ENCODE measurements at regions not wholly inside any gene's neighbourhood (a gene's known extent, or its start where the extent isn't known, plus 50 kb on each side); places are given as distances from the start of the nearest gene placed in this dataset.

DNA sequence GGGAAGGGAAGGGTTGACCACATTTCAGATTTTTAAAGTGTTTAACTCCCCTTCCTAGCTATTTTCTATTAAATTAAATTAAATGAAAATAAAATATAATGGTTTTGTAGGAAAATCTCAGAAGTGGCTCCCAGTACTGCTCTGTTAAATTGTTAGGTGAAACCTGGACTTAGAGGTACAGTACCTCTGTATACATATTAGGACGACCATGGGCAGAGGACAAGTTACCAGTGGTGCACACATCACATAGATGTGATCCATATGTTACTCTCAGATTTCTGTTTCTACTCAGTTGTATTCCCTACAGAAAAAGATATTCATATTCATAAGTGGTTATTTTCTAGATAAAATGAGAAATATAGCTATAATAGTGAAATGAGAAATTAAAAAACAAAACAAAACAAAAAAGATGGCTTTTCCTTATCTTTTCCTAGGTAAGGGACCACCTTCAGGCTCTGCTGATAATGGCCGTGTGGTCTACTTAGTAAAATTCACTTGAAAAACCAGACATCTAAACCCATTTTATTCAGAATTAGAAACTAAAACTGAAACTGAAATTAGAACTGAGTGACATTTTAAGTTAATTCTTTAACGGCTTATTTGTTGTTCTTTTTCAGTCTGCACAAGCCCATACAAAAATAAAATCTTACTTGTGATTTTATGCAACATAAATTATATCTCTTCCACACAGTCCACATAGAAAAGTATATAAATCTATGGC lies 832.5 kb upstream of the CHAC2 start:
- Mint-ChIP-seq H3K36me3 (no peaks in the 10 kb centered on the region), H3K4me1 (peaks cover 8% of the 10 kb centered on the region), H3K27ac (no peak overlapping the region), H3K9me3 (peaks cover 3% of the 10 kb centered on the region), H3K4me3 (no peak overlapping the region), H3K27me3 (no peaks in the 10 kb centered on the region)
- no peak for DNase-seq

GRCh38 chr2:52934323-52934898 lies 833.2 kb upstream of the CHAC2 start:
- H3K36me3 Mint-ChIP-seq = no peaks in the 10 kb centered on the region
- H3K4me1 Mint-ChIP-seq = peaks cover 8% of the 10 kb centered on the region
- no peak overlapping the region for H3K27ac Mint-ChIP-seq
- H3K27me3 Mint-ChIP-seq = no peaks in the 10 kb centered on the region
- H3K9me3 Mint-ChIP-seq = peaks cover 3% of the 10 kb centered on the region
- no peak overlapping the region for H3K4me3 Mint-ChIP-seq
- no peak for DNase-seq

DNA sequence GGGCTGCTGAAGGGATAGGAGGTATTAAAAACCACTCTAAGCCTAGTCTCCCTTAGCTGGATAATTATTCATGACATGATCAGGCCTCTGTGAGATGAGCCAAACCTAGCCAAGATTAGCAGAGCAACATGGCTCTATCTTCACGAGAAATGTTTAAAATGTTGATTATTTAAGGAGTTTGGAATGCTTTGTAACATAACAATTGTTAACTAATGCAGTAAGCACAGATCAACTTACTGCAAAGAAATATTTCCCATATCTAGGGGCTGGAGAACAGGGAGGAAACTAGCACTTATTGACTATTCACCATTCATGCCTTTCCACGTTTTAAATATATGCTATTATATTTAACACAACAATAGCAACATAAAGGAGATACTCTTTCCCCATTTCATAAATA lies 833.7 kb upstream of the CHAC2 start:
- Mint-ChIP-seq H3K36me3 (no peaks in the 10 kb centered on the region), H3K4me1 (peaks cover 8% of the 10 kb centered on the region), H3K9me3 (peaks cover 3% of the 10 kb centered on the region), H3K4me3 (no peak overlapping the region), H3K27me3 (no peaks in the 10 kb centered on the region), H3K27ac (no peak overlapping the region)
- DNase-seq = no peak

DNA sequence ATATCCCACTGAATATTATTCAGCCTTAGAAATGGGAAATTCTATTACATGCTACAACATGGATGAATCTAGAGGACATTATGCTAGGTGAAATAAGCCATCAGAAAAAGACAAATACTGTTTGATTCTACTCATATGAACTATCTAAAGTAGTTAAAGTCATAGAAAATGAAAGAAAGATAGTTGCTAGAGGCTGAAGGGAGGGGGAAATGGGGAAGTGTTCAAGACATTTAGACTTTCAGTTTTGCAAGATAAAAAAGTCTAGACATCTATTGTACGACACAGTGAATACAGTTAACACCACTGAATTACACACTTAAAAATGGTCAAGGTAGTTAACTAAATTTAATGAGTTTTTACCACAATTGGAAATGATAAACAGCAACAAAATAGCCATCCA lies 835.9 kb upstream of the CHAC2 start:
- H3K4me3 Mint-ChIP-seq = no peak overlapping the region
- H3K27me3 Mint-ChIP-seq = no peaks in the 10 kb centered on the region
- H3K27ac Mint-ChIP-seq = no peak overlapping the region
- peaks cover 3% of the 10 kb centered on the region for H3K9me3 Mint-ChIP-seq
- H3K36me3 Mint-ChIP-seq = no peaks in the 10 kb centered on the region
- peaks cover 8% of the 10 kb centered on the region for H3K4me1 Mint-ChIP-seq
- no peak for DNase-seq

DNA sequence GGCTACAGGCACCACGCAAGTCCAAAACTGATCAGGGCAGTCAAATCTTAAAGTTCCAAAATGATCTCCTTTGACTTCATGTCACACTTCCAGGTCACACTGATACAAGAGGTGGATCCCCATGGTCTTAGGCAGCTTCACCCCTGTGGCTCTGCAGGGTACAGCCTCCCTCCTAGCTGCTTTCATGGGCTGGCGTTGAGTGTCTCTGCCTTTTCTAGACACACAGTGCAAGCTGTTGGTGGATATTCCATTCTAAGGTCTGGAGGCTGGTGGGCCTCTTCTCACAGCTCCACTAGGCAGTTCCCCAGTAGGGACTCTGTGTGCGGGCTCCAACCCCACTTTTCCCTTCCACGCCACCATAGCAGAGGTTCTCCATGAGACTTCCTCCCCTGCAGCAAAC lies 838.2 kb upstream of the CHAC2 start:
- Mint-ChIP-seq H3K4me3 (no peak overlapping the region), H3K36me3 (no peaks in the 10 kb centered on the region), H3K27ac (no peak overlapping the region), H3K27me3 (no peaks in the 10 kb centered on the region), H3K4me1 (peaks cover 4% of the 10 kb centered on the region), H3K9me3 (peaks cover 3% of the 10 kb centered on the region)
- DNase-seq = no peak

DNA sequence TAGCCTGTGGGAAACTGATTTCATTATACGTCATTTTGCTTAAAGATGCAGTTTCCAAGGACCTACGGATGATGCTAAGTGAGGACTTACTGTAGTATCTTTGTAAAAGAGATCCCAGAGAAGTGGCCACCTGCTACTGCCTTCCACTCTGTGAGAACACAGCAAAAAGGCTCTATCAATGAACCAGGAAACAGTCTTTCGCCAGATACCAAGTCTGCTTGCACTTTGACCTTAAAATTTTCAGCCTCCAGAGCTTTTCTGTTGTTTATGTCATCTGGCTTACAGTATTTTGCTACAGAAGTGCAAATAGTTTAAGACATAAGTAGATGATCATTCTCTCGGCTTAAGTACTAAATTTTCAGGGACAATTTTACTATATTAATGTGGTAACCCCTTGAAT lies 847.9 kb upstream of the CHAC2 start:
- Mint-ChIP-seq H3K27ac (no peak overlapping the region), H3K4me1 (no peaks in the 10 kb centered on the region), H3K9me3 (peaks cover 2% of the 10 kb centered on the region), H3K4me3 (no peak overlapping the region), H3K36me3 (no peaks in the 10 kb centered on the region), H3K27me3 (no peaks in the 10 kb centered on the region)
- DNase-seq = no peak

GRCh38 chr2:52918551-52918950 lies 849.1 kb upstream of the CHAC2 start:
- H3K4me3 Mint-ChIP-seq = no peak overlapping the region
- H3K9me3 Mint-ChIP-seq = no peaks in the 10 kb centered on the region
- H3K4me1 Mint-ChIP-seq = no peaks in the 10 kb centered on the region
- H3K27ac Mint-ChIP-seq = no peak overlapping the region
- H3K36me3 Mint-ChIP-seq = no peaks in the 10 kb centered on the region
- no peak for DNase-seq
- no peaks in the 10 kb centered on the region for H3K27me3 Mint-ChIP-seq

DNA sequence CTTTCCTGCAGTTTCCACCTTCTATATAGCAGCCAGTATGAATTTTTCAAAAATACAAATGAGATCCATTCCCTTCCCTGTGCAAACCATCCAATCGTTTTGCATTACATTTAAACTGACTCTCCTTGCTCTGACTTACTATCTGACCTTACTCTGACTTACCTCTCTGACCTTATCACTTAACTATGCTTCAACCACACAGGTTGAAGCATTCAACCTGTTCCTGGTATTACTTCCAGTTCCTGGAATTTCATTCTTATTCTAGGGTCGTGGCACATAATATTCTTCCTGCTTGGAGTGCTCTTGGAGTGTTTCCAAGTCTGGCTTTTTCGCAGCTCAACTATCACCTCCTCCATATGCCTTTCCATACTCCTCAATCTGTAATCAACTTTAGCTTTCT lies 850.6 kb upstream of the CHAC2 start:
- no peak overlapping the region for H3K4me3 Mint-ChIP-seq
- no peak overlapping the region for H3K27ac Mint-ChIP-seq
- H3K9me3 Mint-ChIP-seq = no peaks in the 10 kb centered on the region
- H3K27me3 Mint-ChIP-seq = no peaks in the 10 kb centered on the region
- H3K4me1 Mint-ChIP-seq = no peaks in the 10 kb centered on the region
- H3K36me3 Mint-ChIP-seq = no peaks in the 10 kb centered on the region
- no peak for DNase-seq

DNA sequence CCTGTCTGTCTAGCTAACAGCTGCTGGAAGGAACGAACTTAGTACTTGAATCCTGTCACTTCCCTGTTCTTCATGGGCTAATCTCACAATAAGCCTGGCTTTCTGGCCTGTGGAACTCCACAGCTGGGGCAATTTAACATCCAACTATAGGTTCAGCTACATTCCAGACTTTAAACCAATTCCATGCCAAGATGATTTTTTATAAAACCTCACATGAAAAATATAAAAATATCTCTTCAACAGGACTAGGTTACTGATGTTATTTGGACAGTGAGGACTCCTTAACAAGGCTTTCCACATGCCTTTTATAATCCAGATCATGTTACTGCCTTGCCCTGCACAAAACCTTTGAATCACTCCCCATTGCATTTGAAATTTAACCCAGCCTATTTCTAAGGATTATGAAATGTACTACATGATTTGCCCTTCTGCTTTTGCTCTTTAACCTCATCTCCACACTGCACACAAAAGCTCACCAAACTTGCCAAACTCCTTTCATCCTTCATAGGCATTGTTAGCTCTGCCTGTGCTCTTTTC lies 863.2 kb upstream of the CHAC2 start:
- H3K36me3 Mint-ChIP-seq = no peaks in the 10 kb centered on the region
- no peaks in the 10 kb centered on the region for H3K4me1 Mint-ChIP-seq
- peaks cover 16% of the 10 kb centered on the region for H3K9me3 Mint-ChIP-seq
- no peak for DNase-seq
- H3K27ac Mint-ChIP-seq = no peak overlapping the region
- H3K27me3 Mint-ChIP-seq = no peaks in the 10 kb centered on the region
- no peak overlapping the region for H3K4me3 Mint-ChIP-seq

DNA sequence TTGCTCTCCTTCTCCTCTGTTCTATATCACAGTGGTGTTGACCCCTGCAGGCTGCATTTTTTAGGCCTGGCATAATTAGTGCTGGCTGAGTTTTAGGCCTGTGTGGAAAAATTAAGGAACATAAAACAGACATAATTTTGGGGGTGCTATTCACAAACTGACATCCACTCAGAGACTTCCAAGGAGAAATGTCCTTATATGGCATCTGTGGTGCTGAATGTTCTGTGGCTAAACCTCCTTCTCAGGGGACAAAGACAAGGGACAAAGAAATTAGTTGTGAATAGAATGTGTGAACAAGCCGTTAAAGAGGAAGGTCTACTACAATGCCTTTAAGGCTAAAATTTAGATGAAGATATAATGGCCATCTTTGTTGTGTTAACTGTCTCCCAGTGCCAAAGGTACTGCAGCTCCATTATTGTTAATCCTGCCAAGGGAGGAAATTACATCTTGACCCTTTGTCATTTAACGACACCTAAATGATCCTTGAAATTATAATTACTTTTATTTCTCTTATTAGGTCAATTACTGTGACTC lies 870.0 kb upstream of the CHAC2 start:
- DNase-seq = no peak
- Mint-ChIP-seq H3K9me3 (peaks cover 21% of the 10 kb centered on the region), H3K4me1 (no peaks in the 10 kb centered on the region), H3K36me3 (no peaks in the 10 kb centered on the region), H3K27me3 (no peaks in the 10 kb centered on the region), H3K27ac (no peak overlapping the region), H3K4me3 (no peak overlapping the region)

GRCh38 chr2:52895726-52896340 lies 871.8 kb upstream of the CHAC2 start:
- Mint-ChIP-seq H3K9me3 (peaks cover 18% of the 10 kb centered on the region), H3K4me1 (no peaks in the 10 kb centered on the region), H3K4me3 (no peak overlapping the region), H3K27ac (no peak overlapping the region), H3K27me3 (no peaks in the 10 kb centered on the region), H3K36me3 (no peaks in the 10 kb centered on the region)
- no peak for DNase-seq

- no peaks in the 10 kb centered on the region for H3K4me1 Mint-ChIP-seq
- H3K27ac Mint-ChIP-seq = no peak overlapping the region
- no peak overlapping the region for H3K4me3 Mint-ChIP-seq
- H3K27me3 Mint-ChIP-seq = no peaks in the 10 kb centered on the region
- no peaks in the 10 kb centered on the region for H3K9me3 Mint-ChIP-seq
- no peak for DNase-seq
- H3K36me3 Mint-ChIP-seq = no peaks in the 10 kb centered on the region
Observed at GRCh38 chr2:52886556-52886955, 881.0 kb upstream of the CHAC2 start.

- Mint-ChIP-seq H3K27me3 (no peaks in the 10 kb centered on the region), H3K4me3 (no peak overlapping the region), H3K4me1 (no peaks in the 10 kb centered on the region), H3K9me3 (no peaks in the 10 kb centered on the region), H3K36me3 (no peaks in the 10 kb centered on the region), H3K27ac (no peak overlapping the region)
- DNase-seq = no peak
Observed at GRCh38 chr2:52884761-52885352, 882.7 kb upstream of the CHAC2 start.

- Mint-ChIP-seq H3K4me1 (no peaks in the 10 kb centered on the region), H3K36me3 (no peaks in the 10 kb centered on the region), H3K9me3 (no peaks in the 10 kb centered on the region), H3K4me3 (no peak overlapping the region), H3K27ac (no peak overlapping the region), H3K27me3 (no peaks in the 10 kb centered on the region)
- no peak for DNase-seq
Observed at GRCh38 chr2:52882974-52883373, 884.6 kb upstream of the CHAC2 start.

- Mint-ChIP-seq H3K4me3 (no peak overlapping the region), H3K27me3 (no peaks in the 10 kb centered on the region), H3K9me3 (no peaks in the 10 kb centered on the region), H3K36me3 (no peaks in the 10 kb centered on the region), H3K27ac (no peak overlapping the region), H3K4me1 (no peaks in the 10 kb centered on the region)
- no peak for DNase-seq
Observed at GRCh38 chr2:52881606-52882005, 886.0 kb upstream of the CHAC2 start.

Measured in activated naive CD8-positive, alpha-beta T cell treated with anti-CD3 and anti-CD28 coated beads for 36 hours (primary cell).